Osteoblast (primary cell): ENCODE measurements at regions not wholly inside any gene's neighbourhood (a gene's known extent, or its start where the extent isn't known, plus 50 kb on each side); places are given as distances from the start of the nearest gene placed in this dataset.

Experiments used
- DNase-seq: peaks from one replicate; pipeline ENCODE4 v3.0.0; 2011; ENCODE audit warnings: low spot score, mixed read lengths; ENCODE audit not compliant: insufficient read length; ENCODE audit errors: missing footprints
- H2AFZ ChIP-seq: 2 replicates; pipeline ENCODE4 v1.6.0; 2011; ENCODE audit warnings: mild to moderate bottlenecking, low read length
- H3K27ac ChIP-seq: 2 replicates; pipeline ENCODE4 v1.5.1; 2011; ENCODE audit warnings: mild to moderate bottlenecking, low read depth, low read length, moderate library complexity
- H3K27me3 ChIP-seq: 2 replicates; pipeline ENCODE4 v1.6.0; 2012; ENCODE audit warnings: mild to moderate bottlenecking, control low read depth, inconsistent platforms, low read length, moderate library complexity; ENCODE audit not compliant: insufficient read depth
- H3K36me3 ChIP-seq: 2 replicates; pipeline ENCODE4 v1.5.1; 2011; ENCODE audit warnings: mild to moderate bottlenecking, low read length, control low read depth, moderate library complexity; ENCODE audit not compliant: insufficient read depth
- H3K4me1 ChIP-seq: 2 replicates; pipeline ENCODE4 v1.5.1; 2011; ENCODE audit warnings: mild to moderate bottlenecking, low read length, control low read depth, moderate library complexity; ENCODE audit not compliant: insufficient read depth
- H3K4me2 ChIP-seq: 2 replicates; pipeline ENCODE4 v1.6.0; 2011; ENCODE audit warnings: mild to moderate bottlenecking, low read length; ENCODE audit not compliant: insufficient read depth
- H3K4me3 ChIP-seq: fragments of 200-600 bp; sonication (generic); 3 replicates; pipeline ENCODE4 v1.5.1; 2012; ENCODE audit warnings: mild to moderate bottlenecking, low read length, inconsistent platforms; ENCODE audit not compliant: insufficient read depth
- H3K79me2 ChIP-seq: 2 replicates; pipeline ENCODE4 v1.6.0; 2012; ENCODE audit warnings: mild to moderate bottlenecking, low read length, control low read depth, inconsistent platforms; ENCODE audit not compliant: insufficient read depth
- H3K9me3 ChIP-seq: 2 replicates; pipeline ENCODE4 v1.5.1; 2011; ENCODE audit warnings: low read depth, low read length, control low read depth
- H4K20me1 ChIP-seq: 2 replicates; pipeline ENCODE4 v1.6.0; 2012; ENCODE audit warnings: mild to moderate bottlenecking, low read length, control low read depth; ENCODE audit not compliant: insufficient read depth
- TF ChIP-seq, protein P1 (sequence below): IDR thresholded peaks from 2 replicates; pipeline ENCODE4 v1.5.1; 2011; ENCODE audit warnings: mild to moderate bottlenecking, low read depth, low read length, moderate library complexity; ENCODE audit errors: extremely low read depth

DNA sequence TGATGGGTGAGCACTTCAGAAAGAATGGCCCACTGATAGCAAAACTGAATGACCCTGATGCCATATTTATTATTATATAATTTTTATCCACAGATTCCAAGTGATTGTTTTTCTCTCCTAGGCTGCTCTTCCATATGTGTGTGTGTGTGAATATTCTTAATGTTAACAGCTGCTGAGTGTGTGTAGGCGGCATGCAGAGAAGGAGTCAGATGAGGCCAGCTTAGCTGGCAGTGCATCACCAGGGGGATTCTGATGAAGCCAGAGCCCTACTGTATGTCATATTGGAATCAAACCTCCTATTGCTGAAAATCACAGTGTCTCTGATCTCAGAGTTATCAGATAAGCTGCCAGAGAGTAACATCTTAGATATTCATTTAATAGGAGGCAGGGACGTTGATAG is 177.1 kb downstream of the DMAC1 start:
- Histone ChIP-seq H3K27ac (no peak overlapping the region), H3K4me3 (no peak overlapping the region), H3K36me3 (no peaks in the 10 kb centered on the region), H3K27me3 (no peaks in the 10 kb centered on the region), H3K4me1 (no peaks in the 10 kb centered on the region), H3K4me2 (no peak overlapping the region), H3K9me3 (no peaks in the 10 kb centered on the region), H4K20me1 (no peaks in the 10 kb centered on the region), H2AFZ (no peak overlapping the region), H3K79me2 (no peaks in the 10 kb centered on the region)
- TF ChIP-seq, protein P1, sequence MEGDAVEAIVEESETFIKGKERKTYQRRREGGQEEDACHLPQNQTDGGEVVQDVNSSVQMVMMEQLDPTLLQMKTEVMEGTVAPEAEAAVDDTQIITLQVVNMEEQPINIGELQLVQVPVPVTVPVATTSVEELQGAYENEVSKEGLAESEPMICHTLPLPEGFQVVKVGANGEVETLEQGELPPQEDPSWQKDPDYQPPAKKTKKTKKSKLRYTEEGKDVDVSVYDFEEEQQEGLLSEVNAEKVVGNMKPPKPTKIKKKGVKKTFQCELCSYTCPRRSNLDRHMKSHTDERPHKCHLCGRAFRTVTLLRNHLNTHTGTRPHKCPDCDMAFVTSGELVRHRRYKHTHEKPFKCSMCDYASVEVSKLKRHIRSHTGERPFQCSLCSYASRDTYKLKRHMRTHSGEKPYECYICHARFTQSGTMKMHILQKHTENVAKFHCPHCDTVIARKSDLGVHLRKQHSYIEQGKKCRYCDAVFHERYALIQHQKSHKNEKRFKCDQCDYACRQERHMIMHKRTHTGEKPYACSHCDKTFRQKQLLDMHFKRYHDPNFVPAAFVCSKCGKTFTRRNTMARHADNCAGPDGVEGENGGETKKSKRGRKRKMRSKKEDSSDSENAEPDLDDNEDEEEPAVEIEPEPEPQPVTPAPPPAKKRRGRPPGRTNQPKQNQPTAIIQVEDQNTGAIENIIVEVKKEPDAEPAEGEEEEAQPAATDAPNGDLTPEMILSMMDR, result no peak
- DNase-seq, result no peak

DNA sequence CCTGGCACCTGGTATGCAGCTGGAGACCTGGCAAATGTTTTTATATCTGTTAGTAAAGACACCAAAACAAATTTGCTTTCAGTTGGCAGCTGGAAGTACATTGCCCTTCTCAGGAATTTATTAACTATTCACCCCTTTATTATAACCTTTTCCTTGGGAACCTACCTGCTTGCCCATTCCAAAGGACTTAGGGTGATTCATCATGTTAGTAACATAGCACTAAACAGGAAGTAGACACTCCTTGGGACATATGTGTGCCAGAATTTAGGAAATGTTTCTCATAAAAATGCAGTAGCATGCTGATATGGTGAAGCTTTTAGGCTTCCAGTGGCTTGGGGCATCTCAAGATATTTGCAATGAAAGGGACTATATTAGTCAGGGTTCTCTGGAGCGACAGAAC is 184.2 kb downstream of the DMAC1 start:
- Histone ChIP-seq H3K4me2 (no peak overlapping the region), H3K36me3 (no peaks in the 10 kb centered on the region), H3K9me3 (no peaks in the 10 kb centered on the region), H4K20me1 (no peaks in the 10 kb centered on the region), H3K4me3 (no peak overlapping the region), H2AFZ (no peak overlapping the region), H3K27ac (no peak overlapping the region), H3K27me3 (no peaks in the 10 kb centered on the region), H3K4me1 (no peaks in the 10 kb centered on the region), H3K79me2 (no peaks in the 10 kb centered on the region)
- DNase-seq, result no peak
- TF ChIP-seq, protein P1, result no peak

DNA sequence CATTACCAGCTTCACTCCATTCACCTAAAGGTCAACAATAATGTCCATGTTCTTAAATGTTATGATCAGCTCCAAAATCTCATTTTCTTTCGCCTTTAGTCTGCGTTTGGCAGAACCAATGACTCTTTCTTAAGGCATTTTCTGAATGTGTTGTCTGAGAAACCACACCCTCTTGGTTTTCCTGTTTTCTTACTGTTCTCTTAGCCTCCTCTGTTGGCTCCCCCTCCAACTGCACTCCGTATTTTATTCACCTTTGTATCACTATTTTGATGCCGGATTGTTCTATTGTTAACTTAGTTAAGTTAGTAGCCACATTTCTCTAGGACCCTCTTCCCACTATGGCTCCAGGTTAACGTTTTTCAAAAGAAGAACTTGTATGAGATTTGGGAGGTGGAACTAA is 185.6 kb downstream of the DMAC1 start:
- Histone ChIP-seq H3K79me2 (no peaks in the 10 kb centered on the region), H3K27ac (no peak overlapping the region), H3K4me2 (no peak overlapping the region), H3K36me3 (no peaks in the 10 kb centered on the region), H3K4me1 (no peaks in the 10 kb centered on the region), H3K9me3 (no peaks in the 10 kb centered on the region), H3K27me3 (no peaks in the 10 kb centered on the region), H2AFZ (no peak overlapping the region), H3K4me3 (no peak overlapping the region), H4K20me1 (no peaks in the 10 kb centered on the region)
- DNase-seq, result no peak
- TF ChIP-seq, protein P1, result no peak

DNA sequence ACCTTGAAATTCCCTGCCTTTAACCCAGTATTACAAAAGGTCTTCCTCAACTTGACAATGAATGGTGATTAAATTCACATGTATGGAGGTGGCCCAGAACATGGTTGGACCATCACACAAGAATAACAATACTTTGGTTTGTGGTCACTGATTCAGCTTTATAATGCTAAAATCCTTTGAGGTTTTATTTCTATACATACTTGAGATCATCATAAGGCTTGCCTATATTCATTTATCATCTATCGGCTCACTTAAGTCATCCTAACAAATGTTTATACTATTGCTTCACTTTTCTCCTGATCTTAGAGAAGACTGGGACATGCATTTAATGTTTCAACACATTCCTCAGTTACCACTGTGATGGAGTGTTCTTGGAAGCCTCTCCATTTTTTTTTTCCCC is 191.3 kb downstream of the DMAC1 start:
- no peaks in the 10 kb centered on the region for H3K79me2 ChIP-seq
- no peak overlapping the region for H3K27ac ChIP-seq
- DNase-seq, result no peak
- TF ChIP-seq, protein P1, result no peak
- H3K9me3 ChIP-seq, result no peaks in the 10 kb centered on the region
- no peak overlapping the region for H2AFZ ChIP-seq
- no peak overlapping the region for H3K4me3 ChIP-seq
- H3K27me3 ChIP-seq, result no peaks in the 10 kb centered on the region
- H3K4me2 ChIP-seq, result no peak overlapping the region
- H3K36me3 ChIP-seq, result no peaks in the 10 kb centered on the region
- H4K20me1 ChIP-seq, result no peaks in the 10 kb centered on the region
- no peaks in the 10 kb centered on the region for H3K4me1 ChIP-seq
